Liver (tissue), 8 donors: ENCODE measurements at regions not wholly inside any gene's neighbourhood (a gene's known extent, or its start where the extent isn't known, plus 50 kb on each side); places are given as distances from the start of the nearest gene placed in this dataset.

Experiments
- DNase-seq: peaks from one replicate; pipeline ENCODE4 v3.0.0-alpha.2; 2017; ENCODE audit warnings: low spot score
- H3K27ac ChIP-seq, 2 donors: one replicate each; pipeline ENCODE4 v1.7.0; 2013; ENCODE audit warnings: inconsistent platforms in 2 of 2, low read length in 2 of 2, control low read depth in 1 of 2, low read depth in 1 of 2, mild to moderate bottlenecking in 1 of 2
- H3K27me3 ChIP-seq, 4 donors: one replicate each; pipeline versions ENCODE4 v1.6.1 to v1.7.0; 2013; ENCODE audit warnings: low read length in 3 of 4, inconsistent platforms in 1 of 4, mild to moderate bottlenecking in 1 of 4, moderate library complexity in 1 of 4; ENCODE audit not compliant: control insufficient read depth in 4 of 4, insufficient read depth in 4 of 4
- H3K36me3 ChIP-seq, 4 donors: one replicate each; pipeline versions ENCODE4 v1.6.1 to v1.7.0; 2013; ENCODE audit warnings: low read length in 3 of 4, mild to moderate bottlenecking in 3 of 4, low read depth in 1 of 4, moderate library complexity in 1 of 4; ENCODE audit not compliant: control insufficient read depth in 4 of 4, insufficient read depth in 3 of 4
- H3K4me1 ChIP-seq, 4 donors: one replicate each; pipeline versions ENCODE4 v1.6.1 to v1.7.0; 2013; ENCODE audit warnings: low read length in 3 of 4, mild to moderate bottlenecking in 3 of 4, moderate library complexity in 1 of 4; ENCODE audit not compliant: control insufficient read depth in 4 of 4, insufficient read depth in 4 of 4
- H3K4me3 ChIP-seq, 3 donors: one replicate each; pipeline versions ENCODE4 v1.6.1 to v1.7.0; 2013; ENCODE audit warnings: low read length in 3 of 3, control low read depth in 1 of 3, low read depth in 1 of 3, mild to moderate bottlenecking in 1 of 3
- H3K9ac ChIP-seq, 2 donors: one replicate each; pipeline ENCODE4 v1.7.0; 2013; ENCODE audit warnings: low read length in 2 of 2, mild to moderate bottlenecking in 2 of 2, moderate library complexity in 2 of 2, control low read depth in 1 of 2, low read depth in 1 of 2
- H3K9me3 ChIP-seq, 4 donors: one replicate each; pipeline versions ENCODE4 v1.6.1 to v1.7.0; 2013; ENCODE audit warnings: low read length in 3 of 4; ENCODE audit not compliant: control insufficient read depth in 4 of 4
- CTCF ChIP-seq: fragments of 150-350 bp; IDR thresholded peaks from 2 replicates; pipeline ENCODE4 v1.5.1; 2017; ENCODE audit warnings: improper control_type of control experiment, low read depth, low read length; ENCODE audit not compliant: missing input control
- EGR1 ChIP-seq, 2 donors: IDR thresholded peaks; 2 replicates each; pipeline ENCODE4 v1.6.1; 2016 to 2018; ENCODE audit warnings: antibody characterized with exemption in 2 of 2, low read depth in 2 of 2
- FOXA1 ChIP-seq: IDR thresholded peaks from 2 replicates; pipeline ENCODE4 v1.6.1; 2016; ENCODE audit warnings: antibody characterized with exemption
- FOXA2 ChIP-seq: IDR thresholded peaks from 2 replicates; pipeline ENCODE4 v1.6.1; 2016; ENCODE audit warnings: antibody characterized with exemption
- GABPA ChIP-seq, 2 donors: IDR thresholded peaks in 1 of 2; conservative IDR thresholded peaks in 1 of 2; 2 replicates each; pipeline ENCODE4 v1.6.1; 2016; ENCODE audit warnings: antibody characterized with exemption in 2 of 2, mild to moderate bottlenecking in 1 of 2, moderate library complexity in 1 of 2
- HNF4A ChIP-seq, 2 donors: conservative IDR thresholded peaks; 2 replicates each; pipeline ENCODE4 v1.6.1; 2016; ENCODE audit warnings: antibody characterized with exemption in 2 of 2, mild to moderate bottlenecking in 2 of 2
- HNF4G ChIP-seq: IDR thresholded peaks from 2 replicates; pipeline ENCODE4 v1.6.1; 2016; ENCODE audit warnings: antibody characterized with exemption
- JUND ChIP-seq, 2 donors: IDR thresholded peaks; 2 replicates each; pipeline ENCODE4 v1.6.1; 2016; ENCODE audit warnings: antibody characterized with exemption in 2 of 2
- MAX ChIP-seq: IDR thresholded peaks from 2 replicates; pipeline ENCODE4 v1.6.1; 2016; ENCODE audit warnings: antibody characterized with exemption
- NR2F2 ChIP-seq: IDR thresholded peaks from 2 replicates; pipeline ENCODE4 v1.6.1; 2016; ENCODE audit warnings: antibody characterized with exemption
- RAD21 ChIP-seq, 2 donors: IDR thresholded peaks; 2 replicates each; pipeline ENCODE4 v1.6.1; 2016; ENCODE audit warnings: antibody characterized with exemption in 2 of 2, mild to moderate bottlenecking in 2 of 2
- RXRA ChIP-seq, 2 donors: IDR thresholded peaks; 2 replicates each; pipeline ENCODE4 v1.6.1; 2017 to 2018; ENCODE audit warnings: antibody characterized with exemption in 2 of 2, mild to moderate bottlenecking in 1 of 2
- SP1 ChIP-seq: IDR thresholded peaks from 2 replicates; pipeline ENCODE4 v1.6.1; 2018; ENCODE audit warnings: antibody characterized with exemption, mild to moderate bottlenecking
- TAF1 ChIP-seq: conservative IDR thresholded peaks from 2 replicates; pipeline ENCODE4 v1.6.1; 2016; ENCODE audit warnings: antibody characterized with exemption, mild to moderate bottlenecking
- YY1 ChIP-seq: IDR thresholded peaks from 2 replicates; pipeline ENCODE4 v1.6.1; 2016; ENCODE audit warnings: antibody characterized with exemption, mild to moderate bottlenecking
- WGBS: extraction: QIAGEN DNeasy Blood & Tissue Kit; methylation state at CpG from one replicate; pipeline ENCODE4 v1.1.7; 2013; 5-methylcytosine and 5-hydroxymethylcytosine counted together
- TF ChIP-seq, protein P1 (sequence below): IDR thresholded peaks from 2 replicates; pipeline ENCODE4 v1.6.1; 2016; ENCODE audit warnings: antibody characterized with exemption
- TF ChIP-seq, protein P2 (sequence below): IDR thresholded peaks from 2 replicates; pipeline ENCODE4 v1.6.1; 2016; ENCODE audit warnings: antibody characterized with exemption, mild to moderate bottlenecking
- TF ChIP-seq, protein P3 (sequence below): IDR thresholded peaks from 2 replicates; pipeline ENCODE4 v1.6.1; 2016; ENCODE audit warnings: antibody characterized with exemption
- donor health status: healthy.
- donor health status: healthy.
- donor health status: healthy.
- donor health status: healthy.
- donor health status: healthy.

- Histone ChIP-seq H3K9me3 (no peaks in the 10 kb centered on the region), H3K4me3 (no peak overlapping the region), H3K27ac (no peak overlapping the region), H3K27me3 (no peaks in the 10 kb centered on the region), H3K36me3 (no peaks in the 10 kb centered on the region), H3K9ac (no peak overlapping the region), H3K4me1 (no peaks in the 10 kb centered on the region)
- DNase-seq = no peak
- TF ChIP-seq, protein P1, sequence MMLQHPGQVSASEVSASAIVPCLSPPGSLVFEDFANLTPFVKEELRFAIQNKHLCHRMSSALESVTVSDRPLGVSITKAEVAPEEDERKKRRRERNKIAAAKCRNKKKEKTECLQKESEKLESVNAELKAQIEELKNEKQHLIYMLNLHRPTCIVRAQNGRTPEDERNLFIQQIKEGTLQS = no peak
- TF ChIP-seq MAX (no peak), CTCF (no peak), NR2F2 (no peak), YY1 (no peak), RAD21 (IDR thresholded peaks at IDR 0.05) (no peak), FOXA1 (no peak), HNF4A (conservative IDR thresholded peaks at IDR 0.05) (no peak), TAF1 (no peak), EGR1 (IDR thresholded peaks at IDR 0.05; ENCODE audit: low read depth in 2 of 2) (no peak), SP1 (no peak), HNF4G (no peak), FOXA2 (no peak), JUND (IDR thresholded peaks at IDR 0.05) (no peak), RXRA (IDR thresholded peaks at IDR 0.05) (no peak), GABPA (IDR thresholded peaks at IDR 0.05 in 1 of 2, conservative IDR thresholded peaks at IDR 0.05 in 1 of 2) (no peak)
- TF ChIP-seq, protein P2, sequence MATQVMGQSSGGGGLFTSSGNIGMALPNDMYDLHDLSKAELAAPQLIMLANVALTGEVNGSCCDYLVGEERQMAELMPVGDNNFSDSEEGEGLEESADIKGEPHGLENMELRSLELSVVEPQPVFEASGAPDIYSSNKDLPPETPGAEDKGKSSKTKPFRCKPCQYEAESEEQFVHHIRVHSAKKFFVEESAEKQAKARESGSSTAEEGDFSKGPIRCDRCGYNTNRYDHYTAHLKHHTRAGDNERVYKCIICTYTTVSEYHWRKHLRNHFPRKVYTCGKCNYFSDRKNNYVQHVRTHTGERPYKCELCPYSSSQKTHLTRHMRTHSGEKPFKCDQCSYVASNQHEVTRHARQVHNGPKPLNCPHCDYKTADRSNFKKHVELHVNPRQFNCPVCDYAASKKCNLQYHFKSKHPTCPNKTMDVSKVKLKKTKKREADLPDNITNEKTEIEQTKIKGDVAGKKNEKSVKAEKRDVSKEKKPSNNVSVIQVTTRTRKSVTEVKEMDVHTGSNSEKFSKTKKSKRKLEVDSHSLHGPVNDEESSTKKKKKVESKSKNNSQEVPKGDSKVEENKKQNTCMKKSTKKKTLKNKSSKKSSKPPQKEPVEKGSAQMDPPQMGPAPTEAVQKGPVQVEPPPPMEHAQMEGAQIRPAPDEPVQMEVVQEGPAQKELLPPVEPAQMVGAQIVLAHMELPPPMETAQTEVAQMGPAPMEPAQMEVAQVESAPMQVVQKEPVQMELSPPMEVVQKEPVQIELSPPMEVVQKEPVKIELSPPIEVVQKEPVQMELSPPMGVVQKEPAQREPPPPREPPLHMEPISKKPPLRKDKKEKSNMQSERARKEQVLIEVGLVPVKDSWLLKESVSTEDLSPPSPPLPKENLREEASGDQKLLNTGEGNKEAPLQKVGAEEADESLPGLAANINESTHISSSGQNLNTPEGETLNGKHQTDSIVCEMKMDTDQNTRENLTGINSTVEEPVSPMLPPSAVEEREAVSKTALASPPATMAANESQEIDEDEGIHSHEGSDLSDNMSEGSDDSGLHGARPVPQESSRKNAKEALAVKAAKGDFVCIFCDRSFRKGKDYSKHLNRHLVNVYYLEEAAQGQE = no peak
- TF ChIP-seq, protein P3, sequence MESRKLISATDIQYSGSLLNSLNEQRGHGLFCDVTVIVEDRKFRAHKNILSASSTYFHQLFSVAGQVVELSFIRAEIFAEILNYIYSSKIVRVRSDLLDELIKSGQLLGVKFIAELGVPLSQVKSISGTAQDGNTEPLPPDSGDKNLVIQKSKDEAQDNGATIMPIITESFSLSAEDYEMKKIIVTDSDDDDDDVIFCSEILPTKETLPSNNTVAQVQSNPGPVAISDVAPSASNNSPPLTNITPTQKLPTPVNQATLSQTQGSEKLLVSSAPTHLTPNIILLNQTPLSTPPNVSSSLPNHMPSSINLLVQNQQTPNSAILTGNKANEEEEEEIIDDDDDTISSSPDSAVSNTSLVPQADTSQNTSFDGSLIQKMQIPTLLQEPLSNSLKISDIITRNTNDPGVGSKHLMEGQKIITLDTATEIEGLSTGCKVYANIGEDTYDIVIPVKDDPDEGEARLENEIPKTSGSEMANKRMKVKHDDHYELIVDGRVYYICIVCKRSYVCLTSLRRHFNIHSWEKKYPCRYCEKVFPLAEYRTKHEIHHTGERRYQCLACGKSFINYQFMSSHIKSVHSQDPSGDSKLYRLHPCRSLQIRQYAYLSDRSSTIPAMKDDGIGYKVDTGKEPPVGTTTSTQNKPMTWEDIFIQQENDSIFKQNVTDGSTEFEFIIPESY = no peak
- WGBS = 89% methylated on average over 7 of the region's 7 CpGs
Observed at GRCh38 chr2:121118951-121119350, 166.1 kb downstream of the TFCP2L1 start.

- TF ChIP-seq RXRA (IDR thresholded peaks at IDR 0.05) = no peak
- TF ChIP-seq CTCF = no peak
- TF ChIP-seq EGR1 (IDR thresholded peaks at IDR 0.05; ENCODE audit: low read depth in 2 of 2) = no peak
- no peak for TF ChIP-seq NR2F2
- no peak for TF ChIP-seq YY1
- no peak for TF ChIP-seq SP1
- TF ChIP-seq JUND (IDR thresholded peaks at IDR 0.05) = no peak
- TF ChIP-seq, protein P2 = no peak
- TF ChIP-seq HNF4G = no peak
- no peak for TF ChIP-seq FOXA1
- no peak for TF ChIP-seq MAX
- 88% methylated on average over 8 of the region's 8 CpGs for WGBS
- H3K4me1 ChIP-seq = no peaks in the 10 kb centered on the region
- H3K36me3 ChIP-seq = no peaks in the 10 kb centered on the region
- H3K9ac ChIP-seq = no peak overlapping the region
- H3K4me3 ChIP-seq = no peak overlapping the region
- H3K27me3 ChIP-seq = no peaks in the 10 kb centered on the region
- no peak overlapping the region for H3K27ac ChIP-seq
- no peak for DNase-seq
- no peaks in the 10 kb centered on the region for H3K9me3 ChIP-seq
Observed at GRCh38 chr2:121120411-121120810, 164.6 kb downstream of the TFCP2L1 start.
